ENCODE measurements at regions not wholly inside any gene's neighbourhood (a gene's known extent, or its start where the extent isn't known, plus 50 kb on each side); places are given as distances from the start of the nearest gene placed in this dataset.

- Histone ChIP-seq H3K4me1 (ENCODE audit: control insufficient read depth, insufficient read depth, low read length) (no peaks in the 10 kb centered on the region), H3K9ac (ENCODE audit: low read length) (no peak overlapping the region), H3K36me3 (ENCODE audit: control insufficient read depth, insufficient read depth, low read length) (no peaks in the 10 kb centered on the region), H3K27me3 (ENCODE audit: control insufficient read depth, insufficient read depth, low read length) (no peaks in the 10 kb centered on the region), H3K9me3 (ENCODE audit: control insufficient read depth, insufficient read depth, low read depth, low read length) (no peaks in the 10 kb centered on the region), H3K4me3 (ENCODE audit: low read depth, low read length) (no peak overlapping the region), H3K27ac (ENCODE audit: low read depth, low read length) (no peak overlapping the region)
These were observed 62.0 kb upstream of the NSMCE3 start for GRCh38 chr15:29331669-29332068.

GRCh38 chr15:29331071-29331470, 61.4 kb upstream of the NSMCE3 start:
- H3K9me3 ChIP-seq (ENCODE audit: control insufficient read depth, insufficient read depth, low read depth, low read length), result peaks cover 3% of the 10 kb centered on the region

GRCh38 chr15:29324746-29325145, 55.1 kb upstream of the NSMCE3 start:
- H3K4me3 ChIP-seq (ENCODE audit: low read depth, low read length), result no peak overlapping the region
- H3K9ac ChIP-seq (ENCODE audit: low read length), result no peak overlapping the region
- H3K4me1 ChIP-seq (ENCODE audit: control insufficient read depth, insufficient read depth, low read length), result peaks cover 16% of the 10 kb centered on the region
- H3K27ac ChIP-seq (ENCODE audit: low read depth, low read length), result no peak overlapping the region
- no peaks in the 10 kb centered on the region for H3K27me3 ChIP-seq (ENCODE audit: control insufficient read depth, insufficient read depth, low read length)
- no peaks in the 10 kb centered on the region for H3K36me3 ChIP-seq (ENCODE audit: control insufficient read depth, insufficient read depth, low read length)
- peaks cover 8% of the 10 kb centered on the region for H3K9me3 ChIP-seq (ENCODE audit: control insufficient read depth, insufficient read depth, low read depth, low read length)

More at GRCh38 chr15:29331071-29331470, 61.4 kb upstream of the NSMCE3 start:
- Histone ChIP-seq H3K9ac (ENCODE audit: low read length) (no peak overlapping the region), H3K36me3 (ENCODE audit: control insufficient read depth, insufficient read depth, low read length) (no peaks in the 10 kb centered on the region), H3K4me1 (ENCODE audit: control insufficient read depth, insufficient read depth, low read length) (no peaks in the 10 kb centered on the region), H3K4me3 (ENCODE audit: low read depth, low read length) (no peak overlapping the region), H3K27me3 (ENCODE audit: control insufficient read depth, insufficient read depth, low read length) (no peaks in the 10 kb centered on the region), H3K27ac (ENCODE audit: low read depth, low read length) (no peak overlapping the region)

GRCh38 chr15:29323557-29323956, 53.9 kb upstream of the NSMCE3 start:
- H3K4me1 ChIP-seq (ENCODE audit: control insufficient read depth, insufficient read depth, low read length), result peaks cover 24% of the 10 kb centered on the region
- no peak overlapping the region for H3K27ac ChIP-seq (ENCODE audit: low read depth, low read length)
- H3K9ac ChIP-seq (ENCODE audit: low read length), result no peak overlapping the region
- no peak overlapping the region for H3K4me3 ChIP-seq (ENCODE audit: low read depth, low read length)
- peaks cover 8% of the 10 kb centered on the region for H3K9me3 ChIP-seq (ENCODE audit: control insufficient read depth, insufficient read depth, low read depth, low read length)
- no peaks in the 10 kb centered on the region for H3K27me3 ChIP-seq (ENCODE audit: control insufficient read depth, insufficient read depth, low read length)
- H3K36me3 ChIP-seq (ENCODE audit: control insufficient read depth, insufficient read depth, low read length), result no peaks in the 10 kb centered on the region

- peaks cover 8% of the 10 kb centered on the region for H3K9me3 ChIP-seq (ENCODE audit: control insufficient read depth, insufficient read depth, low read depth, low read length)
- no peaks in the 10 kb centered on the region for H3K36me3 ChIP-seq (ENCODE audit: control insufficient read depth, insufficient read depth, low read length)
- no peak overlapping the region for H3K9ac ChIP-seq (ENCODE audit: low read length)
- H3K27me3 ChIP-seq (ENCODE audit: control insufficient read depth, insufficient read depth, low read length), result no peaks in the 10 kb centered on the region
- H3K27ac ChIP-seq (ENCODE audit: low read depth, low read length), result no peak overlapping the region
- no peak overlapping the region for H3K4me3 ChIP-seq (ENCODE audit: low read depth, low read length)
- peaks cover 24% of the 10 kb centered on the region for H3K4me1 ChIP-seq (ENCODE audit: control insufficient read depth, insufficient read depth, low read length)
These were observed 52.8 kb upstream of the NSMCE3 start for GRCh38 chr15:29322415-29322814.

GRCh38 chr15:29320420-29320819, 50.8 kb upstream of the NSMCE3 start:
- no peak overlapping the region for H3K9ac ChIP-seq (ENCODE audit: low read length)
- no peak overlapping the region for H3K4me3 ChIP-seq (ENCODE audit: low read depth, low read length)
- H3K27me3 ChIP-seq (ENCODE audit: control insufficient read depth, insufficient read depth, low read length), result no peaks in the 10 kb centered on the region
- H3K27ac ChIP-seq (ENCODE audit: low read depth, low read length), result no peak overlapping the region
- no peaks in the 10 kb centered on the region for H3K9me3 ChIP-seq (ENCODE audit: control insufficient read depth, insufficient read depth, low read depth, low read length)
- no peaks in the 10 kb centered on the region for H3K36me3 ChIP-seq (ENCODE audit: control insufficient read depth, insufficient read depth, low read length)
- peaks cover 24% of the 10 kb centered on the region for H3K4me1 ChIP-seq (ENCODE audit: control insufficient read depth, insufficient read depth, low read length)

- no peaks in the 10 kb centered on the region for H3K27me3 ChIP-seq (ENCODE audit: control insufficient read depth, insufficient read depth, low read length)
- H3K27ac ChIP-seq (ENCODE audit: low read depth, low read length), result no peak overlapping the region
- peaks cover 24% of the 10 kb centered on the region for H3K4me1 ChIP-seq (ENCODE audit: control insufficient read depth, insufficient read depth, low read length)
- H3K36me3 ChIP-seq (ENCODE audit: control insufficient read depth, insufficient read depth, low read length), result no peaks in the 10 kb centered on the region
- H3K4me3 ChIP-seq (ENCODE audit: low read depth, low read length), result no peak overlapping the region
- no peaks in the 10 kb centered on the region for H3K9me3 ChIP-seq (ENCODE audit: control insufficient read depth, insufficient read depth, low read depth, low read length)
- H3K9ac ChIP-seq (ENCODE audit: low read length), result peak overlapping the region; percentile 10
These were observed 50.2 kb upstream of the NSMCE3 start for GRCh38 chr15:29319823-29320222.

All from HUES6 (cell line).